ENCODE measurements at regions not wholly inside any gene's neighbourhood (a gene's known extent, or its start where the extent isn't known, plus 50 kb on each side); places are given as distances from the start of the nearest gene placed in this dataset.

DNA sequence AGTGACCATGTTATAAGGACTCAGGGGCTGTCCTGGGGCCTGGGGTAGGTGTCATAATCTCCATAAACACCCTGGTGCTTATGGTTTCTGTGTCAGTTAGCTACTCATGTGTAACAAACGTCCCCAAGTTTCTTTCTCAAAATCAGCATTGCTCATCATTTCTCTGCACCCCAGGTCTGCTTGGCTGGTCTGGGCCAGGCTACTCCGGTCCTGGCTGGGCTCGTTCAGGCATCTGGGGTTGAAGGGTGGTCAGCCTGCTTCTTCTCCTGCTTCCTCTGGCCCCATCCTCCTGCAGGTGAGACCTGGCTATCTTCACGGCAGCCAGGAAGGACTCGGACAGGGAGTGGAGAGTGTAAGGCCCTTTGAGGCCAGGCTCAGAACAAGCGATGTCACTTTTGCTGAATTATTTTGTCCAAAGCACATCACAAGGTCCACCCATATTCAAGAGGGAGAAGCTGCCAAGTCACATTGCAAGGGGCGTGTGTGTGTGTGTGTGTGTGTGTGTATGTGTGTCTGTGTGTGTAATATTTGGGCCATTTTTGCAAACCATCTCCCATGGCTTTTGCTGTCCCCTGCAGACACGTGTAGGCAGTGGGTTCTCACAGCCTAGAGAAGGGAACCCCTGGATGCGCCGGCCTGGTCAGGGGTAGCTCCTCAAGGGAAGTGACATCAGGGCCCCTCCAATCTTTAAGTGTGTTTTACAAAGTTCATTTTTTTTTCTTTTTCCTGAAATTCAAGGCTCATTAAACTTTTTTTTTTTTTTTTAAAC, 535.8 kb downstream of the TBC1D22A start:
- TF ChIP-seq, protein P1, sequence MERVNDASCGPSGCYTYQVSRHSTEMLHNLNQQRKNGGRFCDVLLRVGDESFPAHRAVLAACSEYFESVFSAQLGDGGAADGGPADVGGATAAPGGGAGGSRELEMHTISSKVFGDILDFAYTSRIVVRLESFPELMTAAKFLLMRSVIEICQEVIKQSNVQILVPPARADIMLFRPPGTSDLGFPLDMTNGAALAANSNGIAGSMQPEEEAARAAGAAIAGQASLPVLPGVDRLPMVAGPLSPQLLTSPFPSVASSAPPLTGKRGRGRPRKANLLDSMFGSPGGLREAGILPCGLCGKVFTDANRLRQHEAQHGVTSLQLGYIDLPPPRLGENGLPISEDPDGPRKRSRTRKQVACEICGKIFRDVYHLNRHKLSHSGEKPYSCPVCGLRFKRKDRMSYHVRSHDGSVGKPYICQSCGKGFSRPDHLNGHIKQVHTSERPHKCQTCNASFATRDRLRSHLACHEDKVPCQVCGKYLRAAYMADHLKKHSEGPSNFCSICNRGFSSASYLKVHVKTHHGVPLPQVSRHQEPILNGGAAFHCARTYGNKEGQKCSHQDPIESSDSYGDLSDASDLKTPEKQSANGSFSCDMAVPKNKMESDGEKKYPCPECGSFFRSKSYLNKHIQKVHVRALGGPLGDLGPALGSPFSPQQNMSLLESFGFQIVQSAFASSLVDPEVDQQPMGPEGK (CRISPR knock-in tag; IDR thresholded peaks at IDR 0.05; ENCODE audit: borderline replicate concordance) = no peak
- no peak for TF ChIP-seq RARB (CRISPR knock-in tag; IDR thresholded peaks at IDR 0.05)

Data from SK-N-SH treated with all-trans-retinoic acid at 6 μM for 48 hours (cell line).